GM12878 (cell line): ENCODE measurements at regions not wholly inside any gene's neighbourhood (a gene's known extent, or its start where the extent isn't known, plus 50 kb on each side); places are given as distances from the start of the nearest gene placed in this dataset.

ENCODE experiments used
- ATAC-seq: fragments of 200-7000 bp; cut with Tn5 transposase; 3 replicates; pipeline ENCODE4 v1.9.1; 2020; ENCODE audit warnings: mild to moderate bottlenecking, moderate library complexity
- BruUV-seq: library from RNA; stranded (reverse); fragments of 400-500 nt; replicated peaks from 2 replicates; lab custom pipeline; 2021; lab: Mats Ljungman, UMichigan
- CTCF ChIA-PET: fragments of 300-600 bp; sonication (Branson Sonifier 250); formaldehyde crosslinking; extraction: SDS; loops from one replicate; lab custom pipeline; 2021; ENCODE audit warnings: inconsistent platforms; lab: Yijun Ruan, JAX
- POLR2A ChIA-PET: fragments of 350-600 bp; formaldehyde crosslinking; extraction: SDS; loops from one replicate; lab custom pipeline; 2021; ENCODE audit warnings: inconsistent platforms; lab: Charles Lee
- RAD21 ChIA-PET: fragments of 300-600 bp; sonication (Branson Sonifier 250); formaldehyde crosslinking; loops from one replicate; lab custom pipeline; 2023; ENCODE audit warnings: antibody characterized with exemption; ENCODE audit not compliant: unreplicated experiment; lab: Charles Lee
- SMC1A ChIA-PET: fragments of 300-600 bp; sonication (Branson Sonifier 250); formaldehyde crosslinking; loops from one replicate; lab custom pipeline; 2023; ENCODE audit not compliant: unreplicated experiment, uncharacterized antibody; lab: Charles Lee
- DNase-seq: peaks from one replicate; pipeline ENCODE4 v3.0.0-alpha.2; 2011; ENCODE audit warnings: low read depth, low spot score
- FAIRE-seq: peaks from 3 replicates; lab custom pipeline; 2011; peaks lifted over from hg19 to GRCh38; lab: Jason Lieb, UNC
- H2AFZ ChIP-seq: 2 replicates; pipeline ENCODE4 v1.6.0; 2011; ENCODE audit warnings: low read depth, low read length, control low read depth; ENCODE audit not compliant: control insufficient read depth
- H3K27ac ChIP-seq: 2 replicates; pipeline ENCODE4 v1.5.1; 2011; ENCODE audit warnings: control low read depth; ENCODE audit not compliant: control insufficient read depth, insufficient read depth
- H3K27me3 ChIP-seq, 2 experiments: replicated peaks in 1 of 2; 2 replicates each; pipeline versions ENCODE4 v1.6.0 to v1.6.1; 2011; ENCODE audit warnings: low read length in 1 of 2; ENCODE audit not compliant: control insufficient read depth in 2 of 2, insufficient read depth in 2 of 2
- H3K36me3 ChIP-seq, 2 experiments: 2 replicates each; pipeline ENCODE4 v1.5.1; 2011; ENCODE audit warnings: low read length in 1 of 2; ENCODE audit not compliant: control insufficient read depth in 2 of 2, insufficient read depth in 2 of 2
- H3K4me1 ChIP-seq: 2 replicates; pipeline ENCODE4 v1.6.1; 2011; ENCODE audit warnings: mild to moderate bottlenecking, low read length, moderate library complexity, mixed read lengths; ENCODE audit not compliant: control insufficient read depth, insufficient read depth
- H3K4me2 ChIP-seq: 2 replicates; pipeline ENCODE4 v1.6.0; 2011; ENCODE audit warnings: control low read depth; ENCODE audit not compliant: control insufficient read depth, insufficient read depth
- H3K4me3 ChIP-seq: fragments of 200-600 bp; sonication (generic); 2 replicates; pipeline ENCODE4 v1.5.1; 2016
- H3K79me2 ChIP-seq: 2 replicates; pipeline ENCODE4 v1.6.0; 2011; ENCODE audit warnings: low read length; ENCODE audit not compliant: control insufficient read depth, insufficient read depth
- H3K9ac ChIP-seq: 2 replicates; pipeline ENCODE4 v1.8.0; 2011; ENCODE audit warnings: low read length, control low read depth, mixed read lengths; ENCODE audit not compliant: control insufficient read depth, insufficient read depth
- H3K9me3 ChIP-seq: replicated peaks from 3 replicates; pipeline ENCODE4 v1.5.1; 2011; ENCODE audit warnings: mild to moderate bottlenecking, low read length; ENCODE audit not compliant: control insufficient read depth, insufficient read depth
- H4K20me1 ChIP-seq: 2 replicates; pipeline ENCODE4 v1.6.0; 2011; ENCODE audit not compliant: control insufficient read depth, insufficient read depth
- CBX5 ChIP-seq: sonication (generic); IDR thresholded peaks from 2 replicates; pipeline ENCODE4 v1.6.1; 2016; ENCODE audit warnings: low read depth, moderate library complexity, mild to moderate bottlenecking, inconsistent platforms
- CTCF ChIP-seq, 3 experiments: IDR thresholded peaks in 2 of 3; conservative IDR thresholded peaks in 1 of 3; 2 replicates each; pipeline ENCODE4 v1.5.1; 2011; ENCODE audit warnings: low read depth in 3 of 3, low read length in 3 of 3, mild to moderate bottlenecking in 3 of 3, control low read depth in 2 of 3, moderate library complexity in 2 of 3, inconsistent platforms in 1 of 3, mixed read lengths in 1 of 3; ENCODE audit not compliant: control insufficient read depth in 2 of 3, insufficient read depth in 1 of 3; ENCODE audit errors: extremely low read depth in 1 of 3
- EGR1 ChIP-seq, 2 experiments: IDR thresholded peaks; 1 replicate in 1 of 2; 2 replicates in 1 of 2; pipeline ENCODE4 v1.6.1; 2011 to 2012; ENCODE audit warnings: low read depth in 2 of 2, low read length in 2 of 2, borderline replicate concordance in 1 of 2, mild to moderate bottlenecking in 1 of 2, moderate library complexity in 1 of 2
- NRF1 ChIP-seq: conservative IDR thresholded peaks from 2 replicates; pipeline ENCODE4 v1.6.1; 2011; ENCODE audit warnings: mild to moderate bottlenecking, low read depth, low read length, improper control_type of control experiment
- PML ChIP-seq: IDR thresholded peaks from 2 replicates; pipeline ENCODE4 v1.6.1; 2012; ENCODE audit warnings: low read length, inconsistent platforms
- RAD21 ChIP-seq: IDR thresholded peaks from 2 replicates; pipeline ENCODE4 v1.6.1; 2011; ENCODE audit warnings: mild to moderate bottlenecking, low read depth, low read length, moderate library complexity; ENCODE audit not compliant: insufficient read depth
- SMC3 ChIP-seq: IDR thresholded peaks from 2 replicates; pipeline ENCODE4 v1.6.1; 2011; ENCODE audit warnings: low read length, improper control_type of control experiment, borderline replicate concordance
- SUPT20H ChIP-seq: IDR thresholded peaks from 2 replicates; pipeline ENCODE4 v1.6.1; 2011; ENCODE audit warnings: low read depth, mild to moderate bottlenecking, low read length, moderate library complexity, borderline replicate concordance; ENCODE audit not compliant: control insufficient read depth
- WGBS: methylation state at CpG from one replicate; pipeline ENCODE4 v1.1.6; 2016; ENCODE audit warnings: low lambda C conversion rate; ENCODE audit not compliant: insufficient replicate concordance, insufficient coverage; ENCODE audit errors: missing lambda C conversion rate; 5-methylcytosine and 5-hydroxymethylcytosine counted together
- in situ Hi-C: fragments of 300-500 bp; cut with MboI; formaldehyde crosslinking; loops from 9 replicates; pipeline ENCODE4 v1.14.3; 2018; ENCODE audit warnings: mixed read lengths
- intact Hi-C: fragments of 100-400 bp; cut with micrococcal nuclease; formaldehyde crosslinking; loops from one replicate; pipeline ENCODE4 v1.14.2; 2022; ENCODE audit not compliant: unreplicated experiment

DNA sequence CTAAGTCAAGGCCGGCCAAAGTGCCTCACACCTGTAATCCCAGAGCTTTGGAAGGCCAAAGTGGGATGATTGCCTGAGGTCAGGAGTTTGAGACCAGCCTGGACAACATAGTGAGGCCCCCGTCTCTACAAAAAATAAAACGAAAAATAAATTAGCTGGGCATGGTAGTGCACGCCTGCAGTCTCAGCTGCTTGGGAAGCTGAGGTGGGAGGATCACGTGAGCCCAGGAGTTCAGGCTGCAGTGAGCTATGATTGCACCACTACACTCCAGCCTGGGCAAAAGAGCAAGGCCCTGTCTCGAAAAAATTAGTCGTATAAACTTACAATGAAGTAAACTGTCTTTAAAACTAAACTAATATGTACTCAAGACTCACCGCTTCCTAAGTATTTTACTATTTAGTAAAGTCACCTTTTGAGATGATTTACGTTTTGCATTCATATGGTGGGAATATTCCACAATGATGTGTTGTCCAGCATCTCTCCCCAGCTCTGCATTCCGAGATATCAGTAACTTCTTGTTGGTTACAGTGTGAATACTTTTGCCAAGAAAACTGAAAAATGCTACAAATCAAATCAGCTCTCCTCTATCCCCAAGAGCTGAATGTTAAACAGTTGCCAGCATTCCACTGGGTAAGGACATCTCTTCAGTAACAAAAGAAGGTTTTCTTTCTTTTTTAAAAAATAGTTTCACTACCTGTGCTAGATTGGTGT lies 84.9 kb upstream of the C21orf91 start (continued):
- TF ChIP-seq EGR1 (IDR thresholded peaks at IDR 0.05; ENCODE audit: borderline replicate concordance in 1 of 2, low read depth in 2 of 2, low read length in 2 of 2), result no peak
- TF ChIP-seq PML, result no peak
- TF ChIP-seq SMC3, result no peak

DNA sequence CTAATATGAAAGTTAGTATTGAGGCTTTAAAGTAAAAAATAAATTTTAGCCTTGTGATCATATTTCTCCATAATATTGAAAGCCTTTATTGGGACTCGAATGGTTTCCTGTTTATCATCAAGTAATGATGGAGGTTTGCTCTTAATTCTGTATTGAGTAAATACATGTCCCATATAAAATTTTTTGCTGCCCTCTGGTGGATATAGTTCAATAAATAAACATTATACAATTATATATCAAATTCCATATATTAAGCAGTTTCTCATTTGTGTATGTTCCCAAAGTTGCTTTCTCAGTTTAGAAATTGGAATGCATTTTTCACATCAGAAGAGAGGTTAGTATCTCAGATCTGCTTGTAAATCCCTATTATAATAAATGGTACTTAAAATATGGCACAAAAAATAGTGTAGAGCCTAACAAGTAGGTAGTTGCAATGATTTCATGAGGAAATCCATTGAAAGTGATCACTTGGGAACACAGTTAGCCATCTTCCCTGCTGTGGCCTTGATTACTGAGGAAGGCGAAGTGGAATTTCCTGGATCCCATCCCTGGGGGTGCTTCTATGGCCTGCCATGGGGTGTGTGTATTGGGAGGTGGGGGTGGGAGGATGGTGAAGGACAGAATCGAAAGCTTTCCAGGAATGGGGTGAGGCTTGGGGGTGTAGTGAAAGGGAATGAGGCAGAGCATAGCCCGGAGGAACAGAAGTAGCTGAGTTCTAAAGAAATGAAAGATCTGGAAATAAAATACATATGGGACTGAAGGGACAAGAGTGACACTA lies 84.1 kb upstream of the C21orf91 start:
- Histone ChIP-seq H3K9me3 (no peaks in the 10 kb centered on the region; the same call in 2 of the 3 replicates), H3K79me2 (no peaks in the 10 kb centered on the region), H2AFZ (no peak overlapping the region), H3K4me1 (peaks cover 3% of the 10 kb centered on the region), H3K36me3 (no peaks in the 10 kb centered on the region), H3K4me3 (no peak overlapping the region), H3K27me3 (no peaks in the 10 kb centered on the region), H3K9ac (no peak overlapping the region), H3K27ac (no peak overlapping the region), H4K20me1 (no peaks in the 10 kb centered on the region), H3K4me2 (no peak overlapping the region)
- ChIA-PET SMC1A (interaction anchor here (0.5 to 2.9 kb wide), 9 partner anchors 23 to 223 kb away, joined by 3 to 20 read pairs (median 4); no protein-coding TSS in a partner anchor), CTCF (interaction anchor here (0.8 to 2.9 kb wide), 13 partner anchors 10 to 251 kb away, joined by 3 to 26 read pairs (median 6); no protein-coding TSS in a partner anchor), RAD21 (interaction anchor here (1.0 to 2.1 kb wide), 5 partner anchors 21 to 225 kb away, joined by 5 to 10 read pairs (median 7); no protein-coding TSS in a partner anchor), POLR2A (no interaction called here)
- BruUV-seq, result no TSS peak
- intact Hi-C loops, result loop anchor here (1.0 to 5.0 kb wide), 3 partner anchors 84 to 224 kb away; partner anchors contain the start of gene C21orf91
- TF ChIP-seq SMC3, result peak; percentile 70; the same call in 1 of the 2 replicates
- peak; percentile 49; the same call in 1 of the 2 replicates for TF ChIP-seq RAD21
- no peak for TF ChIP-seq NRF1
- TF ChIP-seq CBX5, result no peak
- TF ChIP-seq SUPT20H, result no peak
- TF ChIP-seq CTCF (IDR thresholded peaks at IDR 0.05 in 2 of 3, conservative IDR thresholded peaks at IDR 0.05 in 1 of 3; ENCODE audit: control insufficient read depth in 2 of 3, extremely low read depth in 1 of 3, insufficient read depth in 1 of 3, low read depth in 3 of 3, low read length in 3 of 3), result peak in 1 of 3 experiments; percentile 40; a peak in 1 of 6 replicates
- 33% methylated on average over 4 of the region's 4 CpGs for WGBS
- in situ Hi-C loops, result loop anchor here (5.0 kb wide), 1 partner anchor 226 kb away; no protein-coding TSS in a partner anchor
- DNase-seq (no peak), ATAC-seq (peak; percentile 68), FAIRE-seq (peak; percentile 59)
